Occipital lobe (tissue), 1 donor: ENCODE measurements at regions not wholly inside any gene's neighbourhood (a gene's known extent, or its start where the extent isn't known, plus 50 kb on each side); places are given as distances from the start of the nearest gene placed in this dataset.
"Not testable (repeated sequence)": the region's sequence is repeated elsewhere in the genome, so short reads cannot be mapped to it uniquely, and the experiment has no call there.

ENCODE experiments used
- DNase-seq: peaks from one replicate; lab custom pipeline; 2025; lab: John Stamatoyannopoulos, UW

DNA sequence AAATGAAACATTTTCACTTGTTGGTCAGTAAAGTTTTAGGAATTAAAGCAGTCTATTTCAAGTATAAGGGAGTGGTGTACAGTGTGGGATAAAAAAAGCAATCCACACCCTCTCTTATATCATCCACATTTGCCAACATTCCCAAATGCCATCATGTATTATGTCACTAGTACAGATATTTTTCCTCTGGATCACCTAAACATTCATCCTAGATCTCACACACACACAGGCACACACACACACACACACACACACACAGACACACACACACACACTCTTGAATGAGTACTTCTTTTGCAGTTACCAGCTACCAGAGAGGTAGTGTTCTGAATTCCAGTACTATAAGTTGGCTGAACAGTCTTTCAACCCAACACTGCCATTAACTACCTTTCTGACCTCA, 1369.1 kb upstream of the ADGRL4 start:
- DNase-seq = no peak

GRCh38 chr1:80375109-80375508, 1368.6 kb upstream of the ADGRL4 start:
- no peak for DNase-seq

DNA sequence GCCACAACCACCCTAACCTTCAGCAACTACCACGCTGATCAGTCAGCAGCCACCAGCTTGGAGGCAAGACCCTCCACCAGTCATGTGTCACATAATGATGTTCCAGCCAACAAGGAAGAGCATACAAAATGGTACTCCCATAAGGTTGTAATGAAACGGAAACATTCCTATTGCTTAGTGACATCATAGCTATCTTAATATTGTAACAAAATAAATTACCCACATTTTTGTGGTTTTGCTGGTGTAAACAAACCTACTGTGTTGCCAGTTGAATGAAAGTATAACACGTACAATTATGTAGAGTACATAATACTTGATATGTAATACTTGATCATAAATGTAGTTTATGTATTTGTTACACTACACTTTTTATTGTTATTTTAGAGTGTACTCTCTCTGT, 1363.2 kb upstream of the ADGRL4 start:
- DNase-seq = no peak

DNA sequence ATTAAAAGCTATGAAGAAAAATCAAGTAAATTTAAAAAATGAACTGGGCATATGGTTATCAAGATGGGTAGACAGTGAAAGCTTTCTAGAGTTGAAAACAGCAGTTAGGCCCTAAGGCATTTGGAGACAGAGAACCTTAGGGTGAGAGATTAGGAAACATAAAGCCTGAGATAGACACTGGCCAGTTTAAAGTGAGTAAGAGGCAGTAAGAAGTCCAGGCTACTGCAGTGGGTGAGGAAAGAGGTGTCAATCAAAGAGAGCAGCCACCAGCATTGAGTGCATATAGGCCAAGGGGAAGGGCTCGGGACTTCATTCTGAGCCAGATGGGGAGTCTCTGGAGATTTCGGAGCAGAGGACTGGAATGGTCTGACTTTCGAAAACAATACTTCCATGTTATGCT, 1360.5 kb upstream of the ADGRL4 start:
- no peak for DNase-seq

DNA sequence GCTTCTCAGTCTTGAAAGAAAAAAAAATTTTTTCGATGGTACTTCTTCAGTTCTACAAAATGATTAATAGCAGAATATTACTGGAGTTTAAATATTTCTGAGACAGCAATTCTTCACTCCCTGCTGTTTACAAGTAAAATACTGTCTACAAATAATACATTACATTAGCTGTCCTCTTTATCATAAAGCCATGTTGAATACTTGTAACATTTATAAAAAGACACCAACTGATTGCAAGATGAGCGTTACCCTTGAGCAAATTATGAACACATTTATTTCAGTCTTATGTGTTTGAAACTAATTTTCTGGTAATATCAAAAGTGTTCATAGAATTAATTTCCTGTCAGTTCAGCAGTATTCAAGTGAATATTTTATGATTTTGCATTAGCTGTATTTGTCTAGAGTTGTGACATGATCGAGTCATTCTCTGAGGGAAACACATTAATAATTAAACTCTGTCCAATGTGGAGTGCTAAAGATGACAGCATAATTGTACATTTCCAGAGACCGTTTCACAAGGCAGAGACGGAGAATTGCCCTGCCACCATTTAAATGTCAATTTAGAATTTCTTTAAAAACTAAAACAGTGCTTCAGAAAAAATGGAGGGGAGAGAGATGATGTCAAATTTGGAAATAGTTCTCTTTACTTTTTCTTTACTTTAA, 1359.0 kb upstream of the ADGRL4 start:
- DNase-seq = no peak

DNA sequence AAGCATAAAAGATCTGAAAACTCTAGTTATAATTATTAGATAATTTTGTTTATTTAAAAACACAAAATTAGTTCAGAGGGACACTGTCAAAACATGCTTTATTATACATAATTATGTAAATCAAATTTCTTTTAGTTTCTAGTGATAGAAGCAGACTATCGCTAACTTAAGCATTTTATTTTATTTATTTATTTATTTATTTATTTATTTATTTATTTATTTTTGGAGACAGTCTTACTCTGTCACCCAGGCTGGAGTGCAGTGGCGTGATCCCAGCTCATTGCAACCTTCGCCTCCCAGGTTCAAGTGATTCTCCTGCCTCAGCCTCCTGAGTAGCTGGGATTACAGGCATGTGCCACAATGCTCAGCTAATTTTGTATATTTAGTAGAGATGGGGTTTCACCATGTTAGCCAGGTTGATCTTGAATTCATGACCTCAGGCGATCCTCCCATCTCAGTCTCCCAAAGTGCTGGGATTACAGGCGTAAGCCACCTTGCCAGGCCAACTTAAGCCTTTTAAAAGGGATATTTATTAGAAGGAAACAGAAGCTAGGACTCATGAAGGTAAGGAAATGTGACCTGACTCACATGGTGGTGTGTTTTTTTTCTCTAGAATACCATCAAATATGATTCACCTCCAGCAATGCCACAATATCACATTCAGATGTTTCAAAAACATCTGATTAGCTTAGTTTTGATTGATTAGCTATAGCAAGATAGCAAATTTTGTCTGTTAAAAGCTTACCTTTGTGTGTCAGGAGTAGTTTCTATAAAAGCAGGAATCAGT, 1357.4 kb upstream of the ADGRL4 start:
- DNase-seq = no peak

GRCh38 chr1:80359666-80360065, 1353.1 kb upstream of the ADGRL4 start:
- DNase-seq = no peak

GRCh38 chr1:80349218-80349617, 1342.7 kb upstream of the ADGRL4 start:
- no peak for DNase-seq

DNA sequence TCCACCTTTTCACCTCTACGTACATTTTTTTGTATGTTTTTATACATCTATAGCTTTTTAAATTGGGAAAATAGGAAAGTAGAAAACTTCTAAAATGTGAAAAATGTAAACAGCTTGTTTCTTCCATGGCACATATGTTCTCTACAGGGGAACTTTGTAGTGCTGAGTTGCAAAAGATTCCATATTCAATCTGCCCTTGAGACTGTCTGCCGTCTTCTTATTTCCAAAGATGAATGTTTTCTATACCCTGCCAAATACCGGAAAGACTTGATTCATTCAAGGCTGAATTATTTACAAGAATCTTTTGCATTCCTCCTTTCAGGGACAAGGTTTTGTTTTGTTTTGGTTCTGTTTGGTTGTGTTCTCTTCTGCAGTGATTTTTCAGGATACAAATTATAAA, 1334.5 kb upstream of the ADGRL4 start:
- no peak for DNase-seq

DNA sequence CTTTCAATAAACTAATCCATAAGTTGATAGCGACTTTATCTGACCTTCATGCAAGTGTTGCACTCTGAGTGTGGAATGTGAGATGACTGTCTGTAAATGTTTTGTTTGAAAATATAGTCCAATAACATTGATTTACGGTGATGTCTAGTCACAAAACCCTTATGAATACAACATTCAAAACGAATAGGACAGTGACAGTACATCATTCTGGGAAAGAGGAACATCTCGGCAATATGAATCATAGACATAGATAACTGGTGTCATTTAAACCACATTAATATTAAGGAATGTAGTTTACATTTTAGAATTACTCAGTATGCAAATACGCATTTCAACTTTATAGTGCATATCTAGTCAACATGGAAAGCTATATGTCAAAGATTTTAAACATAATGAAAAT, 1311.6 kb upstream of the ADGRL4 start:
- no peak for DNase-seq

GRCh38 chr1:80310703-80311245, 1304.2 kb upstream of the ADGRL4 start:
- DNase-seq = no peak

- DNase-seq = no peak
These were observed 1298.9 kb upstream of the ADGRL4 start for GRCh38 chr1:80305466-80305865.

DNA sequence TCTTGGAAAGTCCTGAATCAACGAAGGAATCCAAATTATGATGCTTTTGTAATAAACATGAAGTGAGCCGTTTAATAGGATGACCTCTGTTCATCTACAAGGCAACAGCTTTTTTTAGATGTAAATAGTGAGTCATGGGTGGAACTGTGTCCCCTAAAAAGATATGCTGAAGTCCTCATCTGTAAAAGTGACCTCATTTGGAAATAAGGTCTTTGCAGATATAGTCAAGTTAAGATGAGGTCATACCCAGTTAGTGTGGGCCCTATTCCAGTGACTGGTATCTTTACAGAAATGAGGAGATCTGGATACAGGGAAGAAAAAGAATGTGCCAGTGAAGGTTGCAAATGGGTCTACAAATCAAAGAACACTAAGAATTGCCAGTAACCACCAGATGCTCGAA, 1287.3 kb upstream of the ADGRL4 start:
- DNase-seq = no peak

DNA sequence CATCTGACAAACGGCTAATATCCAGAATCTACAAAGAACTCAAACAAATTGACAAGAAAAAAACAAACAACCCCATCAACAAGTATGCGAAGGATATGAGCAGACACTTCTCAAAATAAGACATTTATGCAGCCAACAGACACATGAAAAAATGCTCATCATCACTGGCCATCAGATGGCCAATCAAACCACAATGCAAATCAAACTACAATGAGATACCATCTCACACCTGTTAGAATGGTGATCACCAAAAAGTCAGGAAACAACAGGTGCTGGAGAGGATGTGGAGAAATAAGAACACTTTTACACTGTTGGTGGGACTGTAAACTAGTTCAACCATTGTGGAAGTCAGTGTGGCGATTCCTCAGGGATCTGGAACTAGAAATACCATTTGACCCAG, 1282.2 kb upstream of the ADGRL4 start:
- DNase-seq = not testable (repeated sequence)

DNA sequence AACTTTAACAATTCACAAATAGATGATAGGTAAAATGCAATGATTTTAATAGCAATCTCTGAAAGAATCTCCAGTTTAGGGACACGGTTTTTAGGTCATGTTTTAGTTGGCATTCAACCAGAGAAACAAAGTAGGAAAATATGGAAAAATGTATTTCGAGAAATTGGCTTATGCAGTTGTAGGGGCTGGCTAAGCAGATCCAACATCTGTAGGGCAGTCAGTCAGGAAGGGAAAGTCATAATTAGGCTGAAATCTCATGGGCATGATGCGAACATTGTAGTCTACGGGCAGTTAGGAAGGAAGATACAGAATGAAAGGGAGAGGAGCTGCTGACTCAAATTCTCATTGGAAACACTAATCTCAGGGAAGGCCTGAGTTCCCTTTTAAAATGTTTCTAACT, 1276.0 kb upstream of the ADGRL4 start:
- no peak for DNase-seq

GRCh38 chr1:80278936-80279335, 1272.4 kb upstream of the ADGRL4 start:
- no peak for DNase-seq

- no peak for DNase-seq
These were observed 1267.7 kb upstream of the ADGRL4 start for GRCh38 chr1:80274256-80274655.

- DNase-seq = no peak
These were observed 1266.0 kb upstream of the ADGRL4 start for GRCh38 chr1:80272495-80272894.

DNA sequence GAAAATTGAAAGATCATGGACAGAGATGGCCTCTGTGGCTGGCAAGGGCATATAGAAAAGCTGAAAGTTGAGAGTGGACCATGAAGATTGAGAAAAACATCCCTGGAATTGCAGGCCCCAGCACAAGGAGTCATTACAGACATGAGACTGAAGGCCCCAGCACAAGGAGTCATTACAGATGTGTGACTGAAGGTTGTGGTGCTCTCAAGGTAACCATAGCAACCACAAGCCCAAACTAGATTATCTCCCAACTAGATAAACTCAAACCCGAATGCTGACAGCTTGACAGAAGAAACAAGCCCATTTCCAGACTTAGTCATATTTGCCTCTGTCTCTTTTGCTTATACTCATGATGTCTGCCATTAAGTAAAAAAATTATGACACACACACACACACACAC, 1252.1 kb upstream of the ADGRL4 start:
- no peak for DNase-seq

- DNase-seq = no peak
These were observed 1245.1 kb upstream of the ADGRL4 start for GRCh38 chr1:80251591-80251990.

GRCh38 chr1:80251171-80251570, 1244.6 kb upstream of the ADGRL4 start:
- DNase-seq = no peak

GRCh38 chr1:80250573-80251168, 1244.1 kb upstream of the ADGRL4 start:
- DNase-seq = no peak

- DNase-seq = no peak
These were observed 1243.2 kb upstream of the ADGRL4 start for GRCh38 chr1:80249699-80250098.
